NCI-H748 (cell line): ENCODE measurements at regions not wholly inside any gene's neighbourhood (a gene's known extent, or its start where the extent isn't known, plus 50 kb on each side); places are given as distances from the start of the nearest gene placed in this dataset.
"Not testable (repeated sequence)": the region's sequence is repeated elsewhere in the genome, so short reads cannot be mapped to it uniquely, and the experiment has no call there.

ENCODE experiments used
- DNase-seq: peaks from one replicate; lab custom pipeline; 2025; ENCODE audit not compliant: unreplicated experiment; lab: John Stamatoyannopoulos, UW

GRCh38 chr17:20731131-20731530 lies 151.6 kb downstream of the CDRT15L2 start:
- DNase-seq = not testable (repeated sequence)

GRCh38 chr17:20733923-20734322 lies 154.4 kb downstream of the CDRT15L2 start:
- DNase-seq = no peak

- DNase-seq = no peak
These were observed 156.3 kb downstream of the CDRT15L2 start for GRCh38 chr17:20735796-20736195.

- DNase-seq = not testable (repeated sequence)
These were observed 158.1 kb downstream of the CDRT15L2 start for GRCh38 chr17:20737636-20738035.

GRCh38 chr17:20771104-20771503 lies 191.6 kb downstream of the CDRT15L2 start:
- no peak for DNase-seq

GRCh38 chr17:20774472-20775135 lies 195.1 kb downstream of the CDRT15L2 start:
- no peak for DNase-seq

GRCh38 chr17:20775331-20775730 lies 195.8 kb downstream of the CDRT15L2 start:
- no peak for DNase-seq

- DNase-seq = no peak
These were observed 200.0 kb downstream of the CDRT15L2 start for GRCh38 chr17:20779521-20779920.

GRCh38 chr17:20781260-20781659 lies 201.7 kb downstream of the CDRT15L2 start:
- DNase-seq = no peak

- DNase-seq = not testable (repeated sequence)
These were observed 202.3 kb downstream of the CDRT15L2 start for GRCh38 chr17:20781869-20782268.

GRCh38 chr17:20783091-20783490 lies 203.6 kb downstream of the CDRT15L2 start:
- no peak for DNase-seq

GRCh38 chr17:20784100-20784665 lies 204.7 kb downstream of the CDRT15L2 start:
- no peak for DNase-seq

GRCh38 chr17:20787281-20787680 lies 207.8 kb downstream of the CDRT15L2 start:
- DNase-seq = no peak

GRCh38 chr17:20791626-20792025 lies 212.1 kb downstream of the CDRT15L2 start:
- no peak for DNase-seq

GRCh38 chr17:20794532-20794931 lies 215.0 kb downstream of the CDRT15L2 start:
- not testable (repeated sequence) for DNase-seq

GRCh38 chr17:20797292-20797691 lies 217.8 kb downstream of the CDRT15L2 start:
- no peak for DNase-seq

GRCh38 chr17:20800146-20800545 lies 220.6 kb downstream of the CDRT15L2 start:
- DNase-seq = no peak

- no peak for DNase-seq
These were observed 226.2 kb downstream of the CDRT15L2 start for GRCh38 chr17:20805751-20806150.

- not testable (repeated sequence) for DNase-seq
These were observed 228.0 kb downstream of the CDRT15L2 start for GRCh38 chr17:20807566-20807965.

- not testable (repeated sequence) for DNase-seq
These were observed 227.4 kb downstream of the USP22 start for GRCh38 chr17:20815410-20815809.

GRCh38 chr17:20823905-20824304 lies 218.9 kb downstream of the USP22 start:
- no peak for DNase-seq

- no peak for DNase-seq
These were observed 217.3 kb downstream of the USP22 start for GRCh38 chr17:20825539-20825938.

- not testable (repeated sequence) for DNase-seq
These were observed 202.4 kb downstream of the USP22 start for GRCh38 chr17:20840453-20840852.
